Iris pigment epithelial cell (primary cell): ENCODE measurements at regions not wholly inside any gene's neighbourhood (a gene's known extent, or its start where the extent isn't known, plus 50 kb on each side); places are given as distances from the start of the nearest gene placed in this dataset.

Experiments used
- DNase-seq: peaks from one replicate; pipeline ENCODE4 v3.0.0-alpha.2; 2011; ENCODE audit warnings: low read depth

DNA sequence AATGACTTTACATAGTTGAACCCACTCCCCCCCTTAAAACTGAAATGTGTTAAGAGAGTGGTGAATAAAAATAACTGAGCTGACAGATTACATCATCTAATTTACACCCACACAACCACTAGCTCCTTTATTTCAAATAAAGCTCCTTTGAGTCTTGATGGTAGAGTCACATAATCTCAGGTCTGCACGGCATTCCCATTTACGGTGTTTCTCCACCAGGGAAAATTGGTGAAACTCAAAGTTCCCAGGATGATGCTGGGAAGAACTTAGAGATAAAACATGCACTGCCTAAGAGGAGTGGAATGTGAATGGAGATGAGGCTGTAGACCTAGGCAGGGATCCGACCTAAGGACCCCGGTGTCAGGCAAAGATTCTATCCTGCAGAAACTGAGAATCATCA, 727.8 kb upstream of the ADAMTS5 start:
- DNase-seq, result no peak

DNA sequence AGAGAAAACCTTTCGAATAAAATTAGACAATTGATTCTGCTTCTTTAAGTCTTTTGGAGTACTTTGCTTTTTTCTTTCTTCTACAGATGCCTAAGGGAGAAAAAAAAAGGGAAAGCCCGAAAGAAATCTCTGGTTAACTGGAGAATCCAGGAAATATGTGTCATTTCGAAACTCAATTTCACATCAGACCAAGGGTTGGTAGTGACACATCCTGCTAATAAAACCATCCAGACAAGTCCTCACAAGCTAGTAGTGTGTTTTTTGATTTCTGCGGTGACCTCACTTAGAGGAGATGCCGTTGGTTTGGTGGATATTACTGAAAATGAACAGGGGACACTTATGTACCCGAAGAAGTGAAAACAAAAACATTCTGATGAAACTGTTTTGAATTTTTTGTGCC, 726.5 kb upstream of the ADAMTS5 start:
- peak; percentile 57 for DNase-seq

DNA sequence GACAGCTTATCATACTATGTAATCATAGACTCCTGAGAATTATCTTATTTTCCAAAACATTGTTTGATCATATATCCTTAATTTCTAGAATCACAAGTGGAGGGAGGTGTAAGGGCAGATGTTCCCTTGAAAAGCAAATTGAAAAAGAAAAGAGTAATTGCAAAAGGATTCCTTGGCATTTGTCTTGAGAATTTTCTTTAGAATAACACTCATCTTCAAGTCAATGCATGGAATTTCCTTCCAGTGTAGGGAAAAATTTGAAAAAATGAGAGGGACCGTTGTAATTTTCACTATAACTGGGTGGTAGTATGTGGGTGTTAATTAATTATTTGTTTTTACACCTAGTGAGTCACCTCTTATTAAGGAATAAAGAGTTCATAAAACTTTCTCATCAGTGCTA, 724.6 kb upstream of the ADAMTS5 start:
- no peak for DNase-seq

DNA sequence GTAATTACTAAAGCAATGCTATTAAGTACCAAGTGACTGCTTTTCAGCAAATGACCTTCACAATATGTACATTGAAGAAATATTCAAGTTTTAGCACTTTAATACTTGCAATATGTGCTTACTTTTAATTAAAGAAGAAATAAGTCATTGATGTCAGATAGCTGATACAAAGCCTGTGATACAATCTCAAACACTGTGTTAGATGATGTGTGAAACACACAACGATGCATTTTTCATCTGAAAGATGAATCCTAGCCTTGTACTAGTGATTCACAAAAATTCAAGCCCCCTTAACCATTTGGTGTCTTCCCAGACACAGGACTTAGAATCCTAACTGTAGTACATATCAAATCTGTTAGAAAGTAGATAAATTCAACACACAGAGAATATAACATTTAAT, 724.1 kb upstream of the ADAMTS5 start:
- DNase-seq, result no peak

DNA sequence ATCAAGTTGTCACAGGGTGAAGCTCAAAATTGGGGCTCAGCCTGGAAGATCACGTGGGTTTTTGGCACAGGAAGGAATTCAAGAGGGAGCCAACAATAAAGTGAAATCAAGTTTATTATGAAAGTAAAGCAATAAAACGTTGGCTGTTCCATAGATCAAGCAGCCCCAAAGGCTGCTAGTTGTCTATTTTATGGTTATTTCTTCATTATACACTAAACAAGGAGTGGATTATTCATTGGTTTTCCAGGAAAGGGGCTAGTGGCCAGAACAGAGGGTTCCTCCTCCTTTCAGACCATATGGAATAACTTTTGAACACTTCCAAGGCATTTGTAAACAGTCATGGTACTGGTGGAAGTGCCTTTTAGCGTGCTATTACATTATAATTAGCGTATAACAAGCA, 723.5 kb upstream of the ADAMTS5 start:
- no peak for DNase-seq

DNA sequence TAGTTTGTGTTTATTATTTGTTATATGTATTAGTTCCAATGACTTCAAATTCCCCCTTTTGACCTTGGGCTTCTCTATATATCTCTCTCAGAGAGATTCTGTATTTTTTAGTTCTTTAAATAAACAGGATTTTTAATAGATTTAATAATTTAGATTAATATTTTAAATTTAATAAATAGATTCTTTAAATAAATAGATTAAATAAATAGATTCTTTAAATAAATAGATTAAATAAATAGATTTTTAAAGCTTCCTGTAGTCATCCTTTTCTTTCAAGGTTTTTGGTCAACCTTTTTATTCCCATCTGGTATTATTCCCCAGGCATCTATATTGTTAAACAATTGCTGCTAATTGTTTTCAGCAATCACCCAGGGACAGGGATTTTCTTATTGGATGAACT, 721.9 kb upstream of the ADAMTS5 start:
- no peak for DNase-seq

DNA sequence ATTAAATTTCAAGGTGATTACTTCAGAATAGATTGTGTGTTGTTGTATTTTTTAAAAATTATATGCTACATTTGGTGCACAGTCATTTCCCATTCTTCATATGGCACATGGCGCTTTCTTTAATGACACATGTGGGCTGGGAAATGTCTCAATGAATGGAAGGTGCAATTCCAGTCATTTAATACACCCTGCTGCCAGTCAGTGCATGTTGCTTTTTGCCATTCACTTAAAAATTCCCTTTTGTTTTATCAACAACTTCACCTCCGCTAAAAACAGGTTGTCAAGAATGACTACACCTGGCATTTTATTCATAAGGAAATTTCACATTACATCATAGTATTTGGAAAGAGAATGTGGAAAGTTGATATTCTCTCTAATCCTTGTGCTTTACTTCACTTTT, 716.4 kb upstream of the ADAMTS5 start:
- DNase-seq, result no peak

DNA sequence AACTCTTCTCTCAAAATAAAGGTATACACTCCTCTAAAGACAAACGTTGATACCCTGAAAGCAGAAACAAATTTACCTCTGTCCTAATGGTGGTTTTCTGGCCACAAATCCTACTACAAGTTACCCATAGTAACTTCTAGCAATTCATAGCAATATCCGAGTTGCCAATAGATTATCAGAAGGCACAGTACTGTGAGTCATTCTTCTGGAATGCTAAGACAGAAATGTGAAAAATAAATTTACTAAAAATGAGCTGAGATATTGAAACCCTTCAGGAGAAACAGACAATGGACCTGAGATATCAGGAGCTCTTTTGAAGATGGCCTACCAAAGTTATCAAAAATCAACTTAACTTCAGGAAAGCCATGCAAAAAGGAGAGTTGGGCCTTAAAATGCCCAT, 715.0 kb upstream of the ADAMTS5 start:
- peak; percentile 57 for DNase-seq

DNA sequence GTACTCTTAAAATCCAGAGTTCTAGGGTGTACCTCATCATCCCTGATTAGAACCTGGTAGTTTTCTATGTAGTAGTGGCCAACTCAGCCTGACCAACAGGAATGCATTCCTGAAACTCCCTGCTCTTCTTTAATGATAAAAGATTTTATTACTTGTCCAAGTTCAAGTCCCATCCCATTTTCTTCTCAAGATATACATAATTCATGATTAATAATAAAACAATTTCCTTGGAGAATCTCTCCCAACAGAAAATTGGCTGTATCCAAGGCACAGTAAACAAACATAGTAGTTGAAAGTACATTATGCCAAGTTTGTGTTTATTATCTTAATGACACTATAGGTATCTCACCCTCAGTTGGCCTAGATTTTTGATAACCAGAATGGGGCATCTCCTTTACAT, 714.1 kb upstream of the ADAMTS5 start:
- peak; percentile 12 for DNase-seq

DNA sequence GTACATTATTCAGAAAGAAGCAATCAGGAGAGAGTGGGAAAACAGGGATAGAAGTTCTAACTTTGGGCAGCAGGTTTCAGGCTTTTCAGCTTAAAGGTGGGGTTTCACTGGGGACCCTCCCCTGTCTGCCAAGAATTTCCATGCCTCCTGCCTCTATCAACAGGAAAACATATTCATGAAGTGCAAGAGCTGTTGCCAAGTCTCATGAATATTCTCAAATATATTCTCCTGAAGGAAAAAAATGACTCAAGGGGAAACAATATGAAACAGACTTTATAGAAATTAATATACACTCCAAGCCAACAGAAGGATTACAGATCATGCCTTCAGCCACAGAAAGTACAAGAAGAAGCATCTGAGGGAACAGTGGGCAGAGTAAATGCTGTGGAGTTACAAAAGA, 713.3 kb upstream of the ADAMTS5 start:
- DNase-seq, result no peak

DNA sequence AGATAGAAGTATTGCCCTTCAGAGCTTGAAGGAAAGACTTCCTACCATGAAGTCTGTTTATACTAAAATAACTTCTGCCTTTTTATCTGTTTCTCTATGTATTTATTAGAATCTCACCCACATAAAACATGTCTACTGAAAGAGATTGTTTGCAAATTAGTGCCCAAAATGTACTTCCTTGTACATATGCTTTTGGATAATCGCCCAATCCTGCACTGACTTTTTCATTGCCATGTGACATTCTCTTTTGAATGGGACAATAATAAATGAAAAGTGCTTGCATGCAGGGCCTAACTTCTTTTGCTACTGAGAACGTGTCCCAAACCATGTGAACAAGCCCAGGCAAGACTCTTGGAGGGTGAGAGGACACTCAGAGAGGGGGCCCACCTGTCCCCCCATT, 711.6 kb upstream of the ADAMTS5 start:
- no peak for DNase-seq

DNA sequence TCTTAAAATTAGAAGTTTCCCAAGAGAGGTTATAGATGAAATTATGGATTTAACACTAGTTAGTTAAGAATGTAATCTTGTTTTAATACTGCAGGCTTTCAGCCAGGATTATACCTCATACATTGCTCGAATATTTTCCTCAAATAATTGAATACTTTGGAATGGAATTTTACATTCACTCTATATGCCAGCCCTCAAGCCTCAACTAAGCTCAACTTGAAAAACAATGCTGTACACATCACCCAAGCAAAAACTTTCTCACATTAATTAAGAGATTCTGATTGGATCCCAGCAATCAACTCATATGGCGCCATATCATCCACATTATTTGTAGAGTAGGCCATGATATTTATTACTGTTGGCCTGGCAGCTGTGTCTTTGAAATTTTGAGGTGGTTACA, 710.7 kb upstream of the ADAMTS5 start:
- DNase-seq, result no peak

DNA sequence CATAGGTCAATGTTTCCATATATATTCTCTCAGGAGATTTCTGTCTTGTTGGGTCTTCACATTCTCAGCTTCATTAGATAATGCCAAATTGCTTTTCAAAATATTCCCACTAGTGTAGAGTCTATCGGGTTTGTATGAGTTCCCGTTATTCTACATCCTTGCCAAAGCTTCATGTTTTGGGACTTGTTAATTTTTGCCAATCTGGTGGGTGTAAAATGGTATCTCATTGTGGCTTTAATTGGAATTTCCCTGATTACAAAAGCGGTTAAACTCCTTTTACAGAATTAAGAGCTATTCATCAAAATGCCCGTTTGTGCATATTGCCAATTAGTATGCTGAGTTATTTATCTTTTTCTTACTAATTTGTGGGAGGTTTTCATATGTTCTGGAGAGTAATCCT, 708.4 kb upstream of the ADAMTS5 start:
- DNase-seq, result no peak

DNA sequence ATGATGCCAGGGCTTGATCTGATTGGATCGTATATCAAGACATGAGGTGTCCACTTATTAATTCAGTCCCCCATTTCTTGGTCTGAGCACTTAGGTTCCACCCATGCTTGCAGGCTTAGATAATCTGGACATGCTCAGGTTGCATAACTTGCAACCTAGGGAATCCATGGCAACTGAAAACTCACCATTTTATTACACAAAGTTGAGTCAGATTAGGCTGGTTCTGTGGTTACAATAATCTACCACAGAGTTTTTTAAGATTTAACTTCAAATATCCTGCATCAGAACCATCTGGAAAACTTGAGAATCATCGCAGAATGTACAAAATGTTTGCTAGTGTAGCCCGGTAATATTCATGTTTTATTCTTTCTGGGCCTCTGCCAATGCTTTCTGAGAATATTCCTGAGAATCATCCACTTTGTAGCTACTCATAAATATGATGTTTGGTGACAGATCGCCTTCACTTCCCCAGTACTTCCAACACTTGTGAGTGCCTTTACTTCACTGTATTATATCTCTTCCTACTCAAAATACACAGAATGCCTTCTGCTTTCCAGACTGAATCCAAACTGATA, 707.2 kb upstream of the ADAMTS5 start:
- DNase-seq, result peak; percentile 90

DNA sequence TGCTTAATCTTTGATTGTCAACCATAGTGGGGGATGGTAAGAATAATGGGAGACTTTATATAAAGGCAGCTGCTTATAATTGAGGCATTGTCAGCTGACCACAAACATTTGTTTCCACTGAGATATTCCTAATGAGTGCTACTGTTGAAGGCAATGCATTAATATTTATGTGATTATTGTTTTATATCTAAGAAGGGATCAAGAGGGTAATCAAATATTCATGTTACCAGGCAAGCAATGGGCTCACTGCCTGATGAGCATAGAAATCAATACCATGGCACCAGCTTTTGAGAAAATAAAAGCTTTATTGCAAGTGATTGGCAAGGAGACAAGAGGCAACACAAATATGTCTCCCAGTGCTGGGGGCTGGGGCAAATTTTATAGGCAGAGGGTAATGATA, 706.7 kb upstream of the ADAMTS5 start:
- no peak for DNase-seq

DNA sequence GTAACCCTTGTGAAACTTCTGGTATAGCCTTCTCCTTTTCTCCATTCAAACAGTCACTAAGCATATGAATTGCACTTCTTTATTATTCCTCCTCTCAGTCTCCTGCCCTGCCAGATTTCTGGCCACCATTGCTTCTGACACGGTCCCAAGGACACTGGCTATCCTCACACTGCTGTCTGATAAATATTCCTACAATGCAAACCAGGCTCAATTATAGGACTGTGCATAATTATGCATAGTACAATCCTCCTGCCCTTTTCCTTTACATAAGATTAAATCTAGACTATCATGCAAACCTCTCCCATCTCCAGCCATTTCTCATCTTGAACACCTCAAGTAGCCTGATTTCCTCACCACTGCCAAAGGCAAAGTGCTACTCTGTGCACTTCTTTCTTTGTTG, 704.3 kb upstream of the ADAMTS5 start:
- DNase-seq, result no peak

DNA sequence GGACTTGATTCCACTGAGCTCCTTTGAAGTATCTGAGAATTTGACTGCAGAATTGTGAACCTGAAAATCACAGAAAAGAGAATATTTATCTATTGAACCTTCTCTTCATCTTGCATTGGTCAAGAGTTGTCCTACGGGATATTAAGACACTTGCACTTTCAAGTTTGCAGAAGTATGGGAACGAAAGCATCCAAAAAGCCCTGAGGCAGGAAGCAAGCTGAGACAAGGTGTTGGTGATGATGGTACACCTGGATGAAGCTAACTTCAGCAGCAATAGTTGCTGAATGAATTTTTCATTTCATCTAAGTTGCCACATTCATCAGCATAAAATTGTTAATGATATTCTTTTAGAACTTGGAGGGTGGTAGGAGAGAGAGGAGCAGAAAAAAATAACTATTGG, 686.6 kb upstream of the ADAMTS5 start:
- no peak for DNase-seq

DNA sequence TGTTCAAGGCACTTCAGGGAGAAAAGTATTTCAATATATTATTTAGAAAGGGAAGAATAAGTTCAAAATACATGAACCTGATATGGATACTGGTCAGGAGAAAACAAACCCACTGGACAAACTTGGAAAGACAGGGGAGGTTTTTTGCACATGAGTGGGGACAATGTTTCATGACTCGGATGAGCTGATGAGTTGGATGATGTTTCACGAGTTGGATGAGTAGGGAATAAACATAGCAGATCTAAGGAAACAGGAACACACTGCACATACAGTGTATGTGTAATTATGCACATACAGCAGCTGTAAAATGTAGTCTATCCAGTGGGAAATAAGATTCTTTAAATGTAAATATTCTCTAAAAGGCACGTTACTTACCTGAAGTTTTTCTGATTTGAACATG, 682.9 kb upstream of the ADAMTS5 start:
- DNase-seq, result no peak

DNA sequence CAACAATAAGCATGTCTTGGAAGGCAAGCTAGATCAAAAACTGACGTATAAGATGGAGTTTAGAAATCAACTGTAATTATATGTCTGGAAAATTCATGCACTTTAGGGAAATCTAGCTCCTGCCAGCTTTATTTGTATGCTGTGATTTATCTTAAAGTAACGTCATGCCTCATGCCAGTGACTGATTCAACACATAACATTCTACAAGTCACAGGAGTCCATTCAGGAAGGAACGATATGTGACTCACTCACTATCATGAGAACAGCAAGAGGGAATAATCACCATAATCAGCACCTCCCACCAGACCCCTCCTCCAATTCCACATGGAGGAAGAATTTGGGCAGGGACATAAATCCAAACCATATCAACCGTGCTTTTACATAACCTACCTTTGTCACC, 682.4 kb upstream of the ADAMTS5 start:
- peak; percentile 94 for DNase-seq

DNA sequence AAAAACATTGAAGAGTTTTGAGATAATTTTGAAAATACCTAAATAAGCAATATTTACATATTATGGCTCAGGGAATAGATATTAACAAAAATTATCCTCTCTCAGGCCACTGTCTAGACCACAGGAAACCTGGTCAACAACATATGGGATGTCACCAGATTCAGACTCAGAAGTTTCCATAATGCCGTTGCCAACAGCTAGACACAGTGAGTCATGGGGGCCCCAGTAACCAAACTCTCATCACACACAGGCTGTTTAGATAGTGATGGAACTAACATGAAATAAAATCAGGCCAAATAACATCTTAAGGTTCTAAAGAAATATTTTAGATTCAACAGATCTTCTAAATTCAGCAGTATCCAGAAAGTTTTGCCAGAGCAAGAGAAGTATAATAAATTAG, 681.7 kb upstream of the ADAMTS5 start:
- DNase-seq, result peak; percentile 94

DNA sequence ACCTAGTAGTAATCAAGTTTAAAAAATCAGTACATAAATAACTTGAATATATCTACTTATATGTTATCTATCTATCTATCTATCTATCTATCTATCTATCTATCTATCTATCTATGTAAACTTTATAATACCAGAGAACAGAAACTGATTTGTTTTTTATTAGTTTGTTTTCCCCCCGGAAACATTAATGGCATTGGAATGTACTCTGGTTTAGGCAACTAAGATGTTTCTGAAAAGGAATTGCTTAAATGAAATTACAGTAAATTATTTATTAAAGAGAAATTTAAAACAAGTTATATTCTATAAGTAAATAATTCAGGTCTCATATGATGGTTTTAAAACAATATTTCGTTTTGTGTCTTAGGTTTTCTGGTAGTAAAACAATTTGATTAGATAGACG, 681.0 kb upstream of the ADAMTS5 start:
- DNase-seq, result peak; percentile 48

DNA sequence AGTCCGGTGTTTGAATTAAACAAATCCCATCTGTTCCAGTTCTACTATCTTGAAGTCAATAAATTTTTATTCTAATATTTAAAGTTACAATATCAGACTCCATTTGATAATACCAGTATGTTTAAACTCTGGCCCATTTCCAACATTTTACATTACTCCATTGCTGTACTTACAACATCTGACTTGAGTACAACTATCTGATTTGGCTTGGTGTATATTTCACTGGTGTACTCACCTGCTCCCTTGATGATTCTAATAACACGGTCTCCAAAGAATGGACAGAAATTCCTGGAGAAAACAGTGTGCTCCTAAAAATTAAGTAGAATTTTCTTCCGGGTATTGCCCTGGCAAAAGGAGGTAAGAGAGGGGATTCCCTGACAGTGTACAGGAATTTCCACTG, 680.5 kb upstream of the ADAMTS5 start:
- peak; percentile 57 for DNase-seq

DNA sequence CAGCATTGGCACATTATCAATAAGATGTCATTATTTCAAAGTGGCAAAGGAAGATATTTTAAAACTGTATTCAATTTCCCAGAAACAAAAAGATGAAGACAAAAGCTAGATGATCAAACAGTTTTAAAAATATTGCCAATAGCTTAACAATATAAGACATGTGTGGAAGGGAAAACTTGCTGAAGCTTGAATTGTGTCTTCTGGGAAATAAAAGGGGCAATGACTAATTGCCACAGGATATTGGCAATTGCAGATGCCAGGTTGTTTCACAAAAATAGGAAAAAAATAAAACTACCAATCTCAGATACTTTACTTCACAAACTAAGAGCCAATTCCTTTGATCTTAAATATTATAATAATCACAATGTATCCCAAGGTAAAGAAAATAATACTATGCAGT, 679.8 kb upstream of the ADAMTS5 start:
- no peak for DNase-seq

DNA sequence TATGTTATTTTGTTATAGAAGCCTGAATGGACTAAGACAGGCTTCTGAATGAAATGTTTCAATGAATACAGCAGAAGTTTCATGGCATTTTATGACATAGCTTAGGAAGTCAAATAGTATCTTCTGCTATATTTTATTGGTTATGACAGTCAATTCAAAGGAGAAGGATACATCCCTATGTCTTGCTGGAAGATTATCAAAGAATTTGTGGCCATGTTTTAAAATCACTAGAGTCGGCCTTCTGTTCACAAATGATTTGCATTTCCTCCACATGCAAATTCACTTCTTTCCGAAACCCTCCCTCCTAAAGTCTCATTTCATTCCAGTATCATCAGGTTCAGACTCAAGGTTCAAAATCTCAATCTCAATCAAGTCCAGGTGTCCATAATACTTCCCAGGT, 679.2 kb upstream of the ADAMTS5 start:
- no peak for DNase-seq

DNA sequence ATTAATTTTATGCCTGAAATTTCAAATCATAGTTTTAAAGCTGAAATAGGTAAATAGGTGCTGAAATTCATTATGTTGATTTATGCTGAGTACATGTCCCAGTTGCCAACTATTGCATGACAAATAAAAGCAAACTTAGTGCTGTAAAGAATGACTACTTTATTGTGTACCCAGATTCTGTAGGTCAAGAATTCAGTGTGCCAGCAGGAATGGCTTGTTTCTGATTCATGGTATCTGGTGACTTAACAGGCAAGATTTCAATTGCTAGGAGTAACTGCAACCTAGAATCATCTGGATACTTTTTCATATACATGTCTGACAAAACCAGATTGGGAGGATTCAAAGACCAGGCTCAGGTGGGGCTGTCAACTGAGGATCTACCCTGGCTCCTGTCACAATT, 678.4 kb upstream of the ADAMTS5 start:
- peak; percentile 36 for DNase-seq
